Astrocyte (in vitro differentiated cells and primary cell): ENCODE measurements at regions not wholly inside any gene's neighbourhood (a gene's known extent, or its start where the extent isn't known, plus 50 kb on each side); places are given as distances from the start of the nearest gene placed in this dataset.

Experiments used
- CTCF ChIP-seq: IDR thresholded peaks from 2 replicates; pipeline ENCODE4 v1.5.1; 2011; ENCODE audit warnings: low read depth, mild to moderate bottlenecking, inconsistent platforms, low read length, moderate library complexity; ENCODE audit not compliant: insufficient read depth
- EZH2 ChIP-seq: IDR thresholded peaks from 2 replicates; pipeline ENCODE4 v1.6.1; 2012; ENCODE audit warnings: mild to moderate bottlenecking, low read length, inconsistent platforms; ENCODE audit not compliant: insufficient read depth

GRCh38 chr17:33944412-33944811 lies 310.7 kb upstream of the CCL2 start:
- TF ChIP-seq CTCF: no peak
- TF ChIP-seq EZH2: no peak
